Neural progenitor cell (in vitro differentiated cells): ENCODE measurements at regions not wholly inside any gene's neighbourhood (a gene's known extent, or its start where the extent isn't known, plus 50 kb on each side); places are given as distances from the start of the nearest gene placed in this dataset.

Source experiments
- CTCF ChIP-seq: fragments of 200-600 bp; sonication (generic); IDR thresholded peaks from 2 replicates; pipeline ENCODE4 v1.5.1; 2017; ENCODE audit warnings: antibody characterized with exemption, mild to moderate bottlenecking
- EZH2 ChIP-seq: fragments of 200-600 bp; sonication (generic); IDR thresholded peaks from 2 replicates; pipeline ENCODE4 v1.6.1; 2017; ENCODE audit warnings: antibody characterized with exemption, mild to moderate bottlenecking, moderate library complexity
- EZH2phosphoT487 ChIP-seq: fragments of 200-600 bp; sonication (generic); IDR thresholded peaks from 2 replicates; pipeline ENCODE4 v1.6.1; 2017; ENCODE audit warnings: antibody characterized with exemption

- TF ChIP-seq EZH2 (no peak), EZH2phosphoT487 (no peak), CTCF (no peak)
These were observed 1004.2 kb downstream of the TMEM121 start for GRCh38 chr14:106530423-106531107.
